SKM-1 treated with dmso at 0.1 percent for 144 hours (cell line): ENCODE measurements at regions not wholly inside any gene's neighbourhood (a gene's known extent, or its start where the extent isn't known, plus 50 kb on each side); places are given as distances from the start of the nearest gene placed in this dataset.
"Not testable (repeated sequence)": the region's sequence is repeated elsewhere in the genome, so short reads cannot be mapped to it uniquely, and the experiment has no call there.

Experiments used
- DNase-seq: peaks from one replicate; lab custom pipeline; 2025; ENCODE audit not compliant: unreplicated experiment; lab: John Stamatoyannopoulos, UW

DNA sequence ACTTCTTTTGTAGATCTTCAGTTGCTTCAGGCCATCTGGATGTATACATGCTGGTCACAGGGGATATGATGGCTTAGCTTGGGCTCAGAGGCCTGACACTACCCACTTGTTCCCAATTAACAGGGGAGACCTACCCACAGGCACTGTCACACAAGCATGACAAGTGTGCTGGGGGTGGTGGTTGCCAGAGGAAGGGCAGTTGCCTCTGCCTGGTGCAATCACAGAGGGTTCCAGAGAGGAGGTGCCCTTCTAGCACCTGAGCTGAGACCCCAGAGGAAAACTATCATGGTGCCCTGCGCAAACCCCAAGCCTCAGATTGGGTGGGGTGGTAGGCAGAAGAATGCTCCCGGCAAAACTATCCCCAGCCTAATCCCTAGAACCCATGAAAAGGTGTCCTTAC is 65.6 kb upstream of the NANOS1 start:
- no peak for DNase-seq

DNA sequence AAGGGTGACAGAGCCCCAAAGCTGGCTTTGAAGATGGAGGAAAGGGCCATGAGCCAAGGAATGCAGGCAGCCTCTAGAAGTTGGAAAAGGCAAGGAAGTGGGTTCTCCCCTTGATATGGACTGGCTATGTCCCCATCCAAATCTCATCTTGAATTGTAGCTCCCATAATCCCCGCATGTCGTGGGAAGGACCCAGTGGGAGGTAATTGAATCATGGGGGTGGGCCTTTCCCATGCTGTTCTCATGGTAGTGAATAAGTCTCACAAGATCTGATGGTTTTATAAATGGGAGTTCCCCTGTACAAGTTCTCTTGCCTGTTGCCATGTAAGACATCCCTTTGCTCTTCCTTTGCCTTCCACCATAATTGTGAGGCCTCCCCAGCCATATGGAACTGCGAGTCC is 65.0 kb upstream of the NANOS1 start:
- not testable (repeated sequence) for DNase-seq

DNA sequence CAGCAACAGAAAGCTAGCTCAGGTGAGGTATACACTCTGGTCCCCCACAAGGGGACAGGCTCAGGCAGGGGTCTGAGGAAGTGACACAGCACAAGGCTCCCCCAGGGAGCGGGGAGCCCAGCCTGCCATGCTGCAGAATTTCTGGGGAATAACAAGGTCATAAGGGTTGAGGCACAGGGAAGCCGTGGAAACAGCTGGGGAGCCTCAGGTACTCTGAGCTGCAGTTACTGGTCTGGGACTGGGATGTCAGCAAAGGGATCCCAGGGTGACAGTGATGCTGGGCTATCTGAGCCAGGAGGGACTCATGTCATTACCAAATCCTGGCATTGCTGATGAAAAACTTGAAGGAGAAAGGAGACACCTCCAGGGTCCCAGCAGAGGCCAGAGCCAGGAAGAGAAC is 64.4 kb upstream of the NANOS1 start:
- DNase-seq = no peak

DNA sequence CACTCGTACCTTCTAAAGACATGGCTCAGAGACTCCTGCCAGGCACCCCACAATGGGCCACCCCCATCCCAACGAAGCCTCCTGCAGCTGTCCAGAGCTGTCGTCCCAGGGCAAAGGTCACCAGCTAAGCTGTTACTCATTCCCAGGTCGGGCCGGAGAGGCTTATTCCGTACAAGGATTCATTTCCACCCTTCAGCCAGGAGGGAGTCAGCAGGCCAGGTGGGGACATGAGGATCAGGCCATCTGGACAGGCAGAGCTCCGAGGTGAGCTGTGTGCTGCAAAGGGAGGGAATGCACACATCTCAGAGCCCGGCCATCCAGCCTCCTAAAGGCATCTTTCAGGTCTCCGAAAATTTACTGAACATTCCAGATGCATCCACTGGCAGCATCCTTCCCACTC is 63.9 kb upstream of the NANOS1 start:
- no peak for DNase-seq

DNA sequence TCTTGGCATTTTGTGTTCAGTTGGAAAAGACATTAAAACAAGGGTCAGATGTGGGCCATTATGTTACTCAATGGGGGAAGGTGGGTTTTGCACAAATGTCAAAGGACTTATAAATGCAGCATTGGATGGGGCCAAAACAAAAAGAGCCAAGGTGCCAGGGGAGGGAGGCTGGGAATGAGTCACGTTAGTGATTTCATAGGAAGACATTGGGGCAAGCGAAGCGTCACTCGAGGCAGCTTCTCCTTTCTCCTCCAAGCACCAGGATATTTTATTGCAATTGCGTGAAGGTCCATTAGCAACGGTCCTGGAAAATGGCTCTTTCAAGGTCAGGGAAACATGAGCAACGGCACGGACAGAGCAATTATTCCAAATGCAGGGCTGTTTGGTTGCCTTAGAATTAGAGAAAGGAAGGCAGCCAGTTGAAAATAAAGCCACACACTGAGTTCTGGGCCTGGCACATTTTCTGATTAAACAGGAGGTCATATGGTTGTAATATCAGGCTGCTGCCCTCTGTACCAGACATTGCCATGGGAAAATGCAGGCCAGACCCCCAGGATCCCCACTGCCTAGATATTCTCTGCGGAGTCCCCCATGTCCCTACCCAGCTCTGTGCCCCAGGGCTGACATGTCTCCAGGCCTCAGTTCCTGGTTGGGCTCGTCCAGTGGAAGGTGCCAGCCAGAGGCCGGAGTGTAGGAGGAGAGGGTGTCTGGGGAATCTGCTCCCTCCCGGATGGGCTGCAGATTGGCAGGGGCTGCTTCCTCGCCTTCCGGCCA is 63.3 kb upstream of the NANOS1 start:
- DNase-seq = no peak

DNA sequence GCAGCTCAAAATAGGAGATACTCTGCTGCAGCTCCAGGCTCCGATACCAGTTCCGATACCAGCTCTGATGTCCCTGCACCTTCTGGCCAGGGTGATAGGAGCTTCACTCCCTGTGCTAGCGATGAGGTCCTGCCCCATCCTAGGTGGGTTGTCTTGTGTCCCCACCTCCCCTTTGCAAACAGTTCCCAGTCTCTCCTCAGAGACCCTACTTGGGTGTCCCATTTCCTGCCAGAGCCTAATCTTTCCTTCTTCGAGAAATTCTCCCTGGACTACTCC is 62.7 kb upstream of the NANOS1 start:
- no peak for DNase-seq

DNA sequence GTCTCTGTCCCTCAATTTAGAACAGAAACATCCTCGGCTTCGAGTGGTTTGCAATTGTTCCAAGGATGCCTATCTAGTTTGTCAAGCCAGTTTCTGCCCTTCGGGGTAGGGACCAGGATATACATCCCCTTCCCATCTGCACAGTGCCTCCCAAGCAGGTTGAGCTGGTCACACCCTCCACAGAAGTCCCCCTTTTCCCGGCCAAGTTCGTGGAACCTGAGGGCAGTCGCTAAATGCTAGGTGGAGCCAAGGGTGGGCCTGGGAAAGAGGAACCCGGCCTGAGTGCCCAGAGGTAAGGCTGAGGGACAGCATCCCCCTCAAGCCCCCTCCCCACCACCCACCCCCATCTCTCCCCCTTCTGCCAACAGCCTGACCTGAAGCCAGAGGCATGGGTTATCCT is 62.4 kb upstream of the NANOS1 start:
- no peak for DNase-seq

DNA sequence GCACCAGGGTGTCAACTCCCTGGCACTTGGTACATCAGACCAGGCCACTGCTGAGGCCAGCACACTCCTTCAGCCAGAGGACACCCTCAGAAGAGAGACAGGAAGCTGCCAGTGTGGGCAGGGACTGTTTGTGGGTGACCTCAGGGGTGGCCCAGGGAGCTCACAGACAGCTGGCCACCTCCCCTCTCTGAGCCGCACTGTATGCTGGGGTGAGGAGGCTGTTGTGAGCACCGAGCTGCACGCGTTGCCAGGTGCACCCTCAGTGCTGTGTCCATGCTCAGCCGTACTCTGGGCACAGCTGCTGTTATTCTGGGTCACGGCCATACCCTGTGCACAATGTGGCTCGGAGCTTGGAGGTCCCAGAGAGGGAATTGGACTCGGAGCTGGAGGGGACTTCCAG is 61.5 kb upstream of the NANOS1 start:
- no peak for DNase-seq

DNA sequence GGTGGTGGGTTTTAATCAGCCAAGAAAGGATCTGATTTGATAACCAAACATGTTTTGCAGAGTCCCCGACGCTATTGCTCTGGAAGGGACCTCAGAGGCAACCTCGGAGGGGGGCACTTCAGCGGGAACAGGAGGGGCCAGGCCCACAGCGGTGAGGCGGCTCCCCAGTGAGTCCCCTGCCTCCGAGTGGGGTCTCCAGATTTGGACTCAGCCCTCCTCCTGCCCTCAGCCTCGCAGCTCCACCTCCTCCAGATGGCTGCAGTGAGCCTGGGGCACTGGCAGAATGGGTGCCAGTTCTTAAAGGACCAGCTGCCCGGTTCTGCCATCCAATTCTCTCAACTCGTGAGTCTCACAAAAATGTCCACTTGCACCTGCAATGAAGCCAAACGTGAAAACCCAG is 61.0 kb upstream of the NANOS1 start:
- DNase-seq = no peak

DNA sequence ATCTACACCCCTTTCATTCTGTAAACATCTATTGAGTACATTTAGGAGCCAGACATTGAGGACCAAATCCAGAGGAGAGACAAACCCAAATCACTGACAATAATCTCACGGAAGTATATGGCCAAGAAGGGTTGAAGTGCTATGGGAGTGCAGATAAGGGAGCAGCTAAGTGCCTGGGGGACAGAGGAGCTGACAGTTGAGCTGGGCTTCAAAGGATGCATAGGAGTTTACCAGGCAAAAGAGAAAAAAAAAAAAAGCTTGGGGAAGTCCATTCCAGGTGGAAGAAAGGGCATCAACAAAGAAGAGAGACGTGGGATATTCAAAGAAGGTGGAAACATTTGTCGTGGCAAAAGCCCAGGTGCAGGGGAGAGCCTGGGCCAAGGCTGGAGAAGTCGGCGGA is 60.5 kb upstream of the NANOS1 start:
- no peak for DNase-seq

DNA sequence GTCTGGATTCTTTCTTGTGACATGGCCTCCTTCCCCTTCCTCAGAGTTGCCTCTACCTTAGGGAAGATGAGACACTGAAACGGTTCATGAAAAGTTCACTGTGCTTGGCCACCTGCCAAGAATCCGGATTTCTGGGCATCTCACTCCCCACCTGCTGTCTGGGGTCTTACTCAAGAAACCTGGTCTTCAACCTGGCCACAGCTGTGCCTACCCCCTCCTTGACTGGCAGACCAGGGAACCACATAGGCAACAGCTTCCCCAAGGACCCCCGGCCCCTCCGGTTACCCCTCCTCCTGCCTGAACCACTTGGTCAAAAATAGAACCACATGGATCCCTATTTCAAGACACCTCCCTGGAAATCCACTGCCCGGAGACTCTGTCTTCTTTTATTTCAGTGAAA is 58.7 kb upstream of the NANOS1 start:
- no peak for DNase-seq

DNA sequence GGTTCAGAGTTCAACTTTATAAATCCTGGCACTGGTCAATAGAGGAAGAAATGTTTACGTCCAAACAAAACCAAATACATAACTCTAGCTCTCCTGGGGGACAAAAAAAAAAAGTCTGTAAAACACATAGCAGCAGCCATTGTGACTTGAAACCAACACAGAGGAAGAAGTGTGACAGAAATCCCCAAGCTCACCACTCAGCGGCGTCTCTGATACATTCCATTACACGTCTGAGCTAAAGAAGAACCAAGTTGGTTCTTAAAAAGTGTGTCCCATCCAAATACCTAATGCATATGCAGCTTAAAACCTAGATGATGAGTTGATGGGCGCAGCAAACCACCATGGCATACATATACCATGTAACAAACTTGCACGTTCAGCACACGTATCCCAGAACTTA is 58.3 kb upstream of the NANOS1 start:
- no peak for DNase-seq

DNA sequence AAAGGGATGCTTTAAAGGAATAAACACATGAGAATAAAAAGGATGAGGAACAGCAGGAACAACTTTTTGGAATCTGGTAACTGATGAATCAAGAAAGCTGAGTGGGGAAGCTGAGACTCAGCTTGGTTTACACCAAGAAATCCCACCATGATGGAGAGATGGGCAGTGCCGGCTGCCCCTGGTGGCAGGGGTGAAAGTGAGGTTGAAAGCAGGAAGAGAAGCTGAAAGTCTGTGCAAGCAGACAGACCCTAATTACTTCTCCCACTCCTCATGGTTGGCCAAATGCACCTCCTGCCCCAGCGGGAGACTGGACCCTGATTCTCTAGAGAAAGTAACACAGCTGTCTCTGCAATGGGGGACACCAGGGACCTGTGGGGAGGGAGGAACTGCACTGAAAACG is 57.6 kb upstream of the NANOS1 start:
- no peak for DNase-seq

DNA sequence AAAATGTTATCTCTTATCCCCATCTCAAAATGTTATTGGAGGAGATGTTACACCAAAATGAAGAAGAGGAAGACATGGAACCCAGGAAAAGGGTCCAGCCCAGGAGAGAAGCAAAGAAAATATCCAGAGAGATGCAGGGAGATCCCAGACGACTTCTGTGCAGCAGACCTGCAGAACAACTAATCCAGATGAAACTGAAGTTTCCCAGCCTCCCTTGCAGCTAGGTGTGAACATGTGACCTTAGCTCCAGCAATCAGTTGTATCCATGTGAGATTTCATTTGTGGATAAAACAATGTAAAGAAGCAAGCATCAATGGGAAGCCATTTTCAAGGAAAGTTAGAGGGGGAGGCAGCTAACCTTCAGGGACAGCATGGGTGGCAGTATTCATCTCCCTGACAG is 55.8 kb upstream of the NANOS1 start:
- no peak for DNase-seq

DNA sequence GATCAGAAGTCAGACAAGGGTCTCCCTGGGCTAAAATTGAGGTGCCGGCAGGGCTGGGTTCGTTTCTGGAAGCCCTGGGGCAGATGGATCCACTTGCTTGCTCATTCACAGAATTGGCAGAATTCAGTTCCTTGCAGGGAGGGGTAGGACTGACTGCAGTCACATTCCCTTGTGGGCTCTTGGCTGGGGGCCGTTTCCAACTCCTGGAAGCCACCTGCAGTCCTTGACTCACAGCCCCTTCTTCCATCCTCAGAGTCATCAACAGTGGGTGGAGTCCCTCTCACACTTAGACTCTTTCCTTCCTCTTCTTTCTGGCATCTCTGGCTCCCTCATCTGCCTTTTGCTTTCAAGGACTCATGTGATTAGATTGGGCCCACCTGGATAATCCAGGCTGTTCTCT is 54.6 kb upstream of the NANOS1 start:
- no peak for DNase-seq

DNA sequence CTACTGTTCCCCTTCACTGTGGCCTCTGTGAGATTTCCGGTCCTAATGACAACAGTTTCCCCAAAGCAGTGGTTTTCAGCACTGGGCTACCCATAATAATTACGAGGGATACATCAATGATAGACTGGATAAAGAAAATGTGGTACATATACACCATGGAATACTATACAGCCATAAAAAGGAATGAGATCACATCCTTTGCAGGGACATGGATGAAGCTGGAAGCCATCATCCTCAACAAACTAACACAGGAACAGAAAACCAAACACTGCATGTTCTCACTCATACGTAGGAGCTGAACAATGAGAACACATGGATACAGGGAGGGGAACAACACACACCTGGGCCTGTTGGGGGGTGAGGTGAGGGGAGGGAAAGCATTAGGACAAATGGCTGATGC is 53.3 kb upstream of the NANOS1 start:
- DNase-seq = not testable (repeated sequence)

DNA sequence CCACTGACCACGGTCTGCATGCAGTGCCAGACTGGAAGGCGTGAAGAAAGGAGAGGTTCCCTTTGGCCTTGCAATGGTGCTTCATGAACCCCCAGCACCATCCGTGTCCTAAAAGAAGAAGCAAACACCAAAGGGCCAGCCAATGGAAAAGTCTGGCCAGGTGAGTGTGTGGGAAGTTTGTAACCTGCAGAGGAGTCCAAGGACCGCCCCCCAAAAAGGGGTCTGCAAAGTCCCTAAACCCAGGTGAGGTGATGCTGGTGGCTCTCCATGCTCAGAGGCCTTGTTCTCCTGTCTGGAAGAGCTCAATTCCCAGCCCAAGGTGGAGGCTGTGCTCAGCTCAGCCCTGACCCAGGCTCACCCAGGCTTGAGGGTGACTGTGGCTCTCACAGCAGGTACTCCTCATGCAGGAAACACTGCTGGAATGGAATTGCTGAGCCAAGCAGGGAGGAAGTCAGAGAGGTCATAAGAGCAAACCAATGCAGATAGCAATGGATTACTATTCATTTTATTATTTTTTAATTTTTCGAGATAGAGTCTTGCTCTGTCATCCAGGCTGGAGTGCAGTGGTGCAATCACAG is 52.4 kb upstream of the NANOS1 start:
- no peak for DNase-seq

DNA sequence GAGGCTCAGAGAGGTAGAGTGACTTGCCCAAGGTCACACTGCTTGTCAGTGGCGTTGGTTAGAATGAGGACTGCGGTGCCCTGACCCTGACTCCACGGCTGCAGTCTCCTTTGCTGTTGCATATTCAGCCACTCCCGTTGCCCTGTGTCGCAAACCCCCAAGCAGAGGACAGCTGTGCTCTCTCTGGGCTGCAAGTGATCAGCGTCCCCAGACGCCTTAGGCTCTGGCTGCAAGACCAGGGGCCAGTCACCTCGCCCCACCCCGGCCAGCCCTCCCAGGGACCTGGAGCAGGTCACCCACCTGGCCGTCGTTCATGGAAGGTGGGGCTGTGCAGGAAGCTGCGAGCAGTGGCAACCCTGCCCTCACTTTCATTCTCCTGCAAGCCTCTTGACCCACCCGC is 51.7 kb upstream of the NANOS1 start:
- no peak for DNase-seq

DNA sequence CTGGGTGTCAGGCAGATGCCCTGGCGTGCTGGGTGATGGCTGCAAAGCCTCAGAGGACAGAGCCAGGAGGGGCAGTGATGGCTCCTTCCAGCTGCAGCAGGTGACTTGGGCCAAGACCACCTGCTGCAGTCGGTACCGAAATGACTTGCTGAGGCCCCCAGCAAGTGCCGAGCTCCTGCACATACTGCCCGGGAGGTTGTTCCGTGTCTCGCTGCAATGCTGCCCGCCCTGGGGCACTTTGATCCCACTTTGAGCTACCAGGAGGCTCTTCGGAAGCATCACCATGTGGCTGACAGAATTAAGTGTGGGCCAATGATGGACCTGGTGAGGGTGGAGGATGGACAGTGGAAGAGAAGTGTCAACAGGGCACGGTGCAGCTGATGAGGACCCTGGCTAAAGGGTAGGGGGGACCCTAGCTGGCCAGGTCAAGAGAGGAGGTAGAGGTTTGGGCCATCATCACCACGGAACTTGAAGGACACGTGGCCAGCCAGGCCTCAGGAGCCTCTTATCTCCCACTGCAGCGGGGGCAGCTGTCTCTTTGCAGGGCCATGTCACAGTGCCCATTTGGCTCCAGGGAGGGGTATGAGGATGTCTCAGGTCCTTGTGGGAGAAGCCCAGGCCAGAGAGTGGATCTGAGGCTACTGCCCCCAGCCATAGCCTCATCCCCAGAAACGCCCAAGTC is 51.1 kb upstream of the NANOS1 start:
- no peak for DNase-seq

DNA sequence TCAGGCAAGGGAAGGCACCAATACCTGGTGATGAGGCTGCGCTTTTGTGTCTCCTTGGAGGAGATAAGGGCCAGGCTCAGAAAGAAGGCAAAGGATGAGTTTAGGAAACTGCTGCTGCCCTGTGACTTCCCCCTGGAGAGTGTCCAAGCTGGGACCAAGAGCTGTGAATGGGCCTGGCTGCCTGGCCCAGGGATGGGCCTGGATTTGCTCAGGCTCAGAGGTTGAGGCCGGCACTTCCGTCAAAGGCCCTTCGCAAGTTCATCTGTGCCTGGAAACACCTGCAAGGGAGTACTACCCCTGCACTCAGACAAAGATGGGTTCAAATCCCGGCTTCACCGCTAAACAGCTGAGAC is 50.5 kb upstream of the NANOS1 start:
- DNase-seq = no peak

DNA sequence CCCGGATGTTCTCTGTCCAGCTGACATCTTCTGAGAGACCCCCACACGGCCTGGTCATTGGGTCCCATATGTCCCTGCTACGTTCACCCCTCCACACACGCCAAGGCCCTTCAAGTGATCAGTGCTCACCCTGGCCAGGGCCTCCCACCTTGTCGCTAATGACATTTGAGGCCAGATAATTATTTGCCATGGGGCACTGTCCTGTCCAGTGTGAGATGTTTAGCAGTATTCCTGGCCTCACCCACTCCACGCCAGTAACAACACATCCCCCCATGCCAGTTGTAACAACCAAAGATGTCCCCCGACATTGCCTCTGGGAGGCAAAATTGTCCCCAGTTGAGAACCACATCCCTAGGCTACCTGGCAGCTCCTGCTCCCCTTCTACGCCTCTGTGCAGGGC is 49.9 kb upstream of the NANOS1 start:
- no peak for DNase-seq
